CD4-positive, alpha-beta T cell treated with Interferon alpha-2 for 1 hour (primary cell): ENCODE measurements at regions not wholly inside any gene's neighbourhood (a gene's known extent, or its start where the extent isn't known, plus 50 kb on each side); places are given as distances from the start of the nearest gene placed in this dataset.

Experiments used
- DNase-seq, 2 donors: peaks; one replicate each; pipeline ENCODE4 v3.0.0-alpha.2; 2020 to 2022

- no peak for DNase-seq
Observed at GRCh38 chr12:45634273-45634917, 95.1 kb upstream of the ARID2 start.

- DNase-seq: no peak
Observed at GRCh38 chr12:45637242-45637641, 92.3 kb upstream of the ARID2 start.

GRCh38 chr12:45637706-45638105 is 91.8 kb upstream of the ARID2 start:
- no peak for DNase-seq

- no peak for DNase-seq
Observed at GRCh38 chr12:45638386-45638785, 91.1 kb upstream of the ARID2 start.

GRCh38 chr12:45644541-45644940 is 85.0 kb upstream of the ARID2 start:
- DNase-seq: peak in 1 of 2 donors; percentile 13

- DNase-seq: no peak
Observed at GRCh38 chr12:45646851-45647581, 82.5 kb upstream of the ARID2 start.

- DNase-seq: no peak
Observed at GRCh38 chr12:45648070-45648469, 81.4 kb upstream of the ARID2 start.

- DNase-seq: no peak
Observed at GRCh38 chr12:45651029-45651428, 78.5 kb upstream of the ARID2 start.

GRCh38 chr12:45654002-45654665 is 75.4 kb upstream of the ARID2 start:
- DNase-seq: no peak

- DNase-seq: peak; percentile 72 to 77
Observed at GRCh38 chr12:45655186-45655585, 74.3 kb upstream of the ARID2 start.

GRCh38 chr12:45655743-45656142 is 73.8 kb upstream of the ARID2 start:
- DNase-seq: no peak

GRCh38 chr12:45658020-45658419 is 71.5 kb upstream of the ARID2 start:
- DNase-seq: no peak

GRCh38 chr12:45660330-45660729 is 69.2 kb upstream of the ARID2 start:
- DNase-seq: peak in 1 of 2 donors; percentile 9

- no peak for DNase-seq
Observed at GRCh38 chr12:45663455-45663854, 66.1 kb upstream of the ARID2 start.

- no peak for DNase-seq
Observed at GRCh38 chr12:45665941-45666340, 63.6 kb upstream of the ARID2 start.

- no peak for DNase-seq
Observed at GRCh38 chr12:45666396-45666795, 63.1 kb upstream of the ARID2 start.

GRCh38 chr12:45666816-45667215 is 62.7 kb upstream of the ARID2 start:
- no peak for DNase-seq

GRCh38 chr12:45667761-45668160 is 61.7 kb upstream of the ARID2 start:
- DNase-seq: no peak

GRCh38 chr12:45668641-45669040 is 60.9 kb upstream of the ARID2 start:
- DNase-seq: no peak

- DNase-seq: peak in 1 of 2 donors; percentile 50
Observed at GRCh38 chr12:45669093-45669492, 60.4 kb upstream of the ARID2 start.

GRCh38 chr12:45669792-45670191 is 59.7 kb upstream of the ARID2 start:
- no peak for DNase-seq

- peak; percentile 3 to 74 for DNase-seq
Observed at GRCh38 chr12:45670346-45671065, 59.0 kb upstream of the ARID2 start.

- no peak for DNase-seq
Observed at GRCh38 chr12:45671254-45671653, 58.3 kb upstream of the ARID2 start.
